ENCODE measurements at regions not wholly inside any gene's neighbourhood (a gene's known extent, or its start where the extent isn't known, plus 50 kb on each side); places are given as distances from the start of the nearest gene placed in this dataset.

DNA sequence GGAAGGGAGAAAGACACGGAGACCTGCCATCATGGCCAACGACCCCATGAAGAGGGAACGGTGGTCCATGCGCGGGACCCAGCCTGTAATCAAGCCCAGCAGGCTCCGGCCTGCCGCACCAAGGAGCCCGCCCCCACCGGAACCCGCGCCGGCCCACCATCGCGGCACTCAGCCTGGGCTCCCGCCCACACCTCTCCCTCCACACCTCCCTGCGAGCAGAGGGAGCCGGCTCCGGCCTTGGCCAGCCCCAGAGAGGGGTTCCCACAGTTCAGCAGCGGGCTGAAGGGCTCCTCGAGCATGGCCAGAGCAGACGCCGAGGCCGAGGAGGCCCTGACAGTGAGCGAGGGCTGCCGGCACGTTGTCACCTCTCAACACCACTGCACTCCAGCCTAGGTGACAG is 1302.8 kb upstream of the CNTN5 start:
- H3K9me3 Mint-ChIP-seq (ENCODE audit: low read depth): no peaks in the 10 kb centered on the region
- TF ChIP-seq, protein P1, sequence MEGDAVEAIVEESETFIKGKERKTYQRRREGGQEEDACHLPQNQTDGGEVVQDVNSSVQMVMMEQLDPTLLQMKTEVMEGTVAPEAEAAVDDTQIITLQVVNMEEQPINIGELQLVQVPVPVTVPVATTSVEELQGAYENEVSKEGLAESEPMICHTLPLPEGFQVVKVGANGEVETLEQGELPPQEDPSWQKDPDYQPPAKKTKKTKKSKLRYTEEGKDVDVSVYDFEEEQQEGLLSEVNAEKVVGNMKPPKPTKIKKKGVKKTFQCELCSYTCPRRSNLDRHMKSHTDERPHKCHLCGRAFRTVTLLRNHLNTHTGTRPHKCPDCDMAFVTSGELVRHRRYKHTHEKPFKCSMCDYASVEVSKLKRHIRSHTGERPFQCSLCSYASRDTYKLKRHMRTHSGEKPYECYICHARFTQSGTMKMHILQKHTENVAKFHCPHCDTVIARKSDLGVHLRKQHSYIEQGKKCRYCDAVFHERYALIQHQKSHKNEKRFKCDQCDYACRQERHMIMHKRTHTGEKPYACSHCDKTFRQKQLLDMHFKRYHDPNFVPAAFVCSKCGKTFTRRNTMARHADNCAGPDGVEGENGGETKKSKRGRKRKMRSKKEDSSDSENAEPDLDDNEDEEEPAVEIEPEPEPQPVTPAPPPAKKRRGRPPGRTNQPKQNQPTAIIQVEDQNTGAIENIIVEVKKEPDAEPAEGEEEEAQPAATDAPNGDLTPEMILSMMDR (IDR thresholded peaks at IDR 0.05; ENCODE audit: unreplicated experiment): no peak
- no peaks in the 10 kb centered on the region for H3K36me3 Mint-ChIP-seq (ENCODE audit: insufficient read depth)
- no peak overlapping the region for H3K4me3 Mint-ChIP-seq (ENCODE audit: low read depth)
- no peaks in the 10 kb centered on the region for H3K4me1 Mint-ChIP-seq (ENCODE audit: low read depth)
- DNase-seq (ENCODE audit: low spot score, unreplicated experiment): no peak
- H3K27ac Mint-ChIP-seq: no peak overlapping the region
- H3K27me3 Mint-ChIP-seq: no peaks in the 10 kb centered on the region

DNA sequence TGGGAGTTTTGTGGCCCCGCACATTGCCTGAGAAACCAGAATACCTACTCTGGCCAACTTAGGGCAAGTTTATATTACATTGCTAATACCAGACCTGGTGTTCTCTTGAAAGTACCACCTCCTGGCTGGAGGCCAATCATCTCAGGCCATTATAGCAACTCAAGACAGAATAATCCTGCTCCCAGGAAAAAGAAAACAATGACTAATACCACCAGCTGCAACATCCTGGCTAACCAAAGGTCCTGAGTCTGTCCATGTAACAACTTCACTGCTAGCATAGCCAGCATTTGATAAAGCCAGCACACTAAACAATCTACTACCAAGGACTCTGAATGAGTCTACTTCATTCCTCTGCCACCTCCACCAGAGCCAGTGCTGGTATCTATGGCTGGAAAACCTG is 1298.7 kb upstream of the CNTN5 start:
- Mint-ChIP-seq H3K27ac (no peak overlapping the region), H3K9me3 (ENCODE audit: low read depth) (peaks cover 3% of the 10 kb centered on the region), H3K27me3 (no peaks in the 10 kb centered on the region), H3K4me3 (ENCODE audit: low read depth) (no peak overlapping the region), H3K4me1 (ENCODE audit: low read depth) (no peaks in the 10 kb centered on the region), H3K36me3 (ENCODE audit: insufficient read depth) (no peaks in the 10 kb centered on the region)
- no peak for DNase-seq (ENCODE audit: low spot score, unreplicated experiment)
- TF ChIP-seq, protein P1 (IDR thresholded peaks at IDR 0.05; ENCODE audit: unreplicated experiment): no peak

DNA sequence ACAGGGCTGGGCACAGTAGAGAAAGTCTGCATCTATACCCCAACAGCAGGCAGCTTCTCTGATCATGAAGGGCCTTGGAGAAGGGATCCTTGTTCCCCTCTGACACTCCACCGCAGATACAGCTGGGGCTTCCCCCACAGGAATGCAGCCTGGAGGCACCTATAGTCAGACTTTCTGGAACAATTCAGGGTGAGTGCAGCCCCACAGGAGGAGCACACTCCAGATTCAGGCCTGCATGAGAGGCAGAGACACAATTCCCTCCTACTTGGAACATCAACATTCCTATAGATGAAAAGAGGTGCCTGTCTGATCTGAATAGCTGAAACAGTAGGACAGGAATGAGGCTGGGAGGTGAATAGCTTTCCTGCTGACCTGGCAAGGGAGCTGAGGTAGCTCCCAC is 1298.0 kb upstream of the CNTN5 start:
- Mint-ChIP-seq H3K27me3 (no peaks in the 10 kb centered on the region), H3K4me3 (ENCODE audit: low read depth) (no peak overlapping the region), H3K27ac (no peak overlapping the region), H3K4me1 (ENCODE audit: low read depth) (no peaks in the 10 kb centered on the region), H3K9me3 (ENCODE audit: low read depth) (peaks cover 3% of the 10 kb centered on the region), H3K36me3 (ENCODE audit: insufficient read depth) (no peaks in the 10 kb centered on the region)
- DNase-seq (ENCODE audit: low spot score, unreplicated experiment): no peak
- TF ChIP-seq, protein P1 (IDR thresholded peaks at IDR 0.05; ENCODE audit: unreplicated experiment): no peak

DNA sequence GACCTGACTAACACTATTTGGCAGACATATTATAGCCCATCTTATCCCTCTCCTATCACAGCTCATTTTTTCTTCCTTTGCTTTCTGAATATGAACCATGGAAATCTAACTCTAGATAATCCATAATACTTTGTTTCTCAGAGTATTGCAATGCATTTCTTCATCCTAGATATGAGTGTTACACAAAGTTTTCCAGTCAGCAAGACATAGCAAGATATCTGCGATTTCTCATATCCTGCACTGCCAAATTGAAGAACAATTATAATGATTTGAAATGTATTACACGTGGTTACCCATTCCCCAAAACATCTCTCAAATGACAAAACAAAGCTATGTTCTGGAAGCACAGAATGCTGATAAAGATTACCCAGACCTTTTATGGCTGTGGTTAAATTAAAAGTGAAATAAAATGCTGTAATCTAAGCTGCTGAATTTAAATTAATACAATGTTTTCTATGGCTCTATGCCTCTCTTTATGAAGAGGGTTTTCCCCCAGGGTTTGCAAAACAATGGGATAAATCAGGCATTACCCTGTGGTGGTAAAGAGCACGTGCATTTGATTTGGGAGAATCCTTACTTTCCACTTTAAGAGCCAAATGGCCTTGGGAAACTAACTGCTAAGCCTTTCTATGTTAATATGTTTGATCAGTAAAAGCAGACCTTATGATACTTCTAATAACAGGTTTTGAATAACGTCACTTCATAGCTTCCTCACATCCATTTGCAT is 1291.0 kb upstream of the CNTN5 start:
- H3K27me3 Mint-ChIP-seq: no peaks in the 10 kb centered on the region

DNA sequence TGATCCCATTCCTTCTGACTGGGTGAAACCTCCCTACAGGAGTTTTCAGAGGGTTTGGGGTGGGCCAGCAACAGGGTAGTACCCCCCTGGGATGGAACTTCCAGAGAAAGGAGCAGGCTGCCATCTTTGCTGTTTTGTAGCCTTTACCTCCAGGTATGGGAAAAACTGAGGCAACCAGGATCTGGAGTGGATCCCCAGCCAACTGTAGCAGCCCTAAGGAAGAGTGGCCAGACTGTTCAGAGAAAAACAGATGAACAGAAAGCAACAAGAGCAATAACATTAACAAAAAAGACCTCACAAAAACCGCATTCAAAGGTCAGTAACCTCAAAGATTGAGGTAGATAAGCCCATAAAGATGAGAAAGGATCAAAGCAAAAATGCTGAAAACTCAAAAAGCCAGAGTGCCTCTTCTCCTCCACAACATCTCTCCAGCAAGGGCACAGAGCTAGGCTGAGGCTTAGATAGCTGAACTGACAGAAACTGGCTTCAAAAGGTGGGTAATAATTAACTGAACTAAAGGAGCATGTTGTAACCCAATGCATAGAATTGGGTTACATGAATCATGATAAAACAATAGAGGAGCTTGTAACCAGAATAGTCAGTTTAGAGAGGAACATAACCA is 1288.6 kb upstream of the CNTN5 start:
- Mint-ChIP-seq H3K9me3 (ENCODE audit: low read depth) (peaks cover 11% of the 10 kb centered on the region), H3K36me3 (ENCODE audit: insufficient read depth) (peaks cover 1% of the 10 kb centered on the region), H3K4me1 (ENCODE audit: low read depth) (peaks cover 12% of the 10 kb centered on the region), H3K27ac (no peak overlapping the region), H3K4me3 (ENCODE audit: low read depth) (no peak overlapping the region), H3K27me3 (no peaks in the 10 kb centered on the region)
- no peak for DNase-seq (ENCODE audit: low spot score, unreplicated experiment)
- TF ChIP-seq, protein P1 (IDR thresholded peaks at IDR 0.05; ENCODE audit: unreplicated experiment): no peak

More for the DNA sequence above, 1291.0 kb upstream of the CNTN5 start:
- Mint-ChIP-seq H3K27ac (no peak overlapping the region), H3K4me1 (ENCODE audit: low read depth) (peaks cover 12% of the 10 kb centered on the region), H3K36me3 (ENCODE audit: insufficient read depth) (no peaks in the 10 kb centered on the region), H3K9me3 (ENCODE audit: low read depth) (peaks cover 3% of the 10 kb centered on the region), H3K4me3 (ENCODE audit: low read depth) (no peak overlapping the region)
- TF ChIP-seq, protein P1 (IDR thresholded peaks at IDR 0.05; ENCODE audit: unreplicated experiment): no peak
- DNase-seq (ENCODE audit: low spot score, unreplicated experiment): no peak

All from progenitor cell of endocrine pancreas (in vitro differentiated cells).